HG02973 (cell line): ENCODE measurements at regions not wholly inside any gene's neighbourhood (a gene's known extent, or its start where the extent isn't known, plus 50 kb on each side); places are given as distances from the start of the nearest gene placed in this dataset.
"Not testable (repeated sequence)": the region's sequence is repeated elsewhere in the genome, so short reads cannot be mapped to it uniquely, and the experiment has no call there.

Experiments used
- ATAC-seq: cut with Tn5 transposase; IDR thresholded peaks from one replicate; pipeline ENCODE4 v1.9.1; 2021; ENCODE audit warnings: moderate library complexity; ENCODE audit not compliant: unreplicated experiment

DNA sequence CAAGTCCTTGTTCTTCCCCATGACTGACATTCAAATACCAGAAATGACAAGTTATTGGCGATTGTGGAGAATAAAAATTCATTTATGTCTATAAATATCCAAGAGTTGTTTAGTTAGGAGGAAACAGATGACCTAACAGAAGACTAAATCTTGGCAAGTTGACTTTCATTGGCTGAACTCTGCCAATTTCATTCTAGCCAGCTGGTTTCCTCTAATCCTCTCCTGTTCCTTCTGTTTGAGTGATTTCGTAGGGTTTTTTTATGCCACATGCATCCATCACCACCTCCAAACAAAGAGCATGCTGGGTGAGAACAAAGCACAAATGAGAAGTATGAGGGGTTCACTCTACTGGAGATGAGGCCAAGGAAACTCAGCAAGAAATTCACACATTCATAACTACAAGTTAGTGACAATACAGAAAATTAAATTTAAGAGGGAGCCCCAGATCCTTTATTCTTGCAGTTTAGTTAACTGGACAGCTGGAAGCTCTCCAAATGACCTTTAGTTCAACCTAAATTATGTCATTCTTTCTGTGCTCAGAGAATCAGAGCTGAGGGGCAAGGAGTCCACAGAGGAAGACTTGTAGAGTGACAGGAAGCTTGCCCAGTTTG is 932.0 kb downstream of the TLE4 start:
- ATAC-seq = no peak

DNA sequence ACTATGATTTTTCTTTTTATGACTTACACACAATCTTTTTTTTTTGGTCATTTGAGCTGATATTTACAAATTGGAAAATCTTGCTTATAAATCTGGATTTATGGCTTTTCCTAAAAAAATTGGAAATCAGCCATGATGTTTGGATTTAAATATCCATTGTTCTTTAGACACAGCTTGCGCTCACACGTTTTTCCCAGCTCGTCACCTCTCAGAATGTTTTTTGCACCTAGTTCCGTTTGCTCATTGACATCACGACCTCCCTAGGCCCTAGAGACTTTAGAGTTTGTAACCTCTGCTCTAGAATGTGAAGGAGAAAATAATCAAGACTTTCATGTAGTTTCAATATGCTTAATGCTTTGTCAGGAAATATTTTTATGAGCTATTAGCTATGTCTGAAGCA is 930.5 kb downstream of the TLE4 start:
- ATAC-seq = no peak

DNA sequence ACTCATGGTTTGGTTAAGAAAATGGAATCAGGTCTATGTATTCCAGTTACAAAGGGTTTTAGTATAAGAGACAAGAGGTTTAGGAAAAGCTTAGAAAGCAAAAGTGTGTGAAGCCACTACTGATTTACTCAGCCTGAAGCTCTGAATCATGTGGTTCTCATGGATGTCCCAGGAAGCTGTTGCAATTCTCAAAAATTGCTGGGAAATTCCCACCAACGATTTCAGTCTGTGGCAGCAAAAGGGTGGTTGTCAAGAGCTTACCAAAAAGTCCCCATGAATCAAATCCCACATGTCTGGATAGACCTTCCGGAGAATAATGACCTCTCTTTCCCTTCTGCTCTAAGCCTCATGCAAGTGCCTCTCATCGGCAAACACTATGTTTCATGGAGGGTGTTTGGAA is 929.9 kb downstream of the TLE4 start:
- ATAC-seq = no peak

DNA sequence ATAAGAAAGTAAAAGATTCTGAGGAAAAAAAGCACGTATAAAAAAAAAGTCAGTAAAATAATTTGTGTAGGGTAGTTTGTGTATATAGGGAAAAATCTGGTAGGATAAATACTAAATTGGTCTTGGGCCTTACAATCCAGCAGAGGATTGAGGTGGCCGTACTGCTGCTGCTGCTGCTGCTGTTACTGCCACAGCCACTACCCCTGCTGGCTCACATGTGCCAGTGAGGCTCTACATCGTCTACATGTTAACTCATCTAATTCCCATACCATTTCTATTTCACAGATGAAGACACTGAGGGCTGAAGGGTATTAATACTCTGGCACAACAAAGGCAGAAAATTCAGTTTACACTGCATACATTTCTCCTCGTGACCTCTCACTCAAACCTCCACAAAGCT is 928.5 kb downstream of the TLE4 start:
- ATAC-seq = no peak

DNA sequence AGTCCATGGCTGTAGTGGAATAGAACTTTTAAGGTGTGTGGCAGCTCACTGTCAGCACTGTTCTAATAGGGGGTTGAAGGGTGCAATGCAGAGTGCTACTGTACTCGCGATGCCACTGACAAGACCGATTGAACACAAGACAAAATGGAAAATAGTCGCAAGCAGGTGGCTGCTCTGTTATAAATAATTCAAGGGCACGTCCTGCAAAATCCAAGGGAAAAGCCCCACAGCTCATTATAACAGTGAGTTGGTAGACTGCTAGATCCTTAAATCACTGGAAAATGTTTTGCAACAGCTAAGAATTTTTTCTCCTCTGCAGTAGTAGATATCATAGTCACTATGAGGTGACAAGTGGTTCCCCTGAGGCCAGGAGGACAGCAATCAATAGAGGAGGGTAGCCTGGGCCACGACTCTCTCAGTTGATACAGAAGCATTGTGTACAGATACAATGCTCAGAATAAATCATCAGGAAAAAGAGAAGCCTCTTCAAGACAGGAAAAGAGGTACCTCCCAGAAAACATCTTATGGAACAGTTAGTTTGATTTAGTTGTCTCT is 926.3 kb downstream of the TLE4 start:
- ATAC-seq = no peak

DNA sequence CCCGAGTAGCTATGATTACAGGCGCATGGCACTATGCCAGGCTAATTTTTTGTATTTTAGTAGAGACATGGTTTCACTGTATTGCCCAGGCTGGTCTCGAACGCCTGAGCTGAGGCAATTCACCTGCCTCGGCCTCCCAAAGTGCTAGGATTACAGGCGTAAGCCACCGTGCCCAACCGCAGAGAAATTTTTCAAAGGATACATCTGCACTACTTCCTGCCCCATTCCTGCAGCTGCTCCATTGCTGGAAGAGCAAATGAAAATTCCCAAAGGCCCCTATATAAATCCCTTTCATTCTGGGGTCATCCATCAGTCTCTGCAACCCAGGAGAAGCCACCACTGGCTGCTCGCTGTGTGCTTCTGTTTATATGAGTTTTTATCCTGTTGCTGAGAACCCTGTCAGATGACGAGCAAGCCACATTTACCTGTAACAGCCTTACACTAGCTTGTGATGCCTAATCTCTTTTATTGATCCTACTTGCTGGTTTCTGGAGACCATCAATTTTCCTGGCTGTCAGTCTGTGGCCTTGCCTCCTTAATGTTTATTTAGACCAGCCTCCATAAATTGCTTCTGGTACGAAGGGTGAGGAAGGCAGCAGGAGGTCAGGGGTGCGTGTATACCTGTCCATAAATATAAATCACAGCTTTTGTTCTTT is 925.3 kb downstream of the TLE4 start:
- ATAC-seq = no peak

DNA sequence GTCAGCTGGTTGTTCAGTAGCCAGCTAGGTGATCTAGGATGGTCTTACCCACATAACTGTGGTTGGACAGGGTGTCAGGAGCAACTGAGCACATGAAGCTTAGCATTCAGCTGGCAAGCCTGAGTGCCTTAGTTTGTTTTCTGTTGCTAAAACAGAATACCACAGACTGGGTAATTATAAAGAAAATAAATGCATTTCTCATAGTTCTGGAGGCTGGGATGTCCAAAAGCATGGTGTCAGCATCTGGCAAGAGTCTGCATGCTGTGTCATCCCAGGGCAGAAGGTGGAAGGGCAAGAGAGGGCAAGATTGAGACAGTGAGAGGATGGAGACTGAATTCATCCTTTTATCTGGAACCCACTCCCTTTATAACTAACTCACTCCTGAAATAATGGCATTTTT is 921.5 kb downstream of the TLE4 start:
- no peak for ATAC-seq

DNA sequence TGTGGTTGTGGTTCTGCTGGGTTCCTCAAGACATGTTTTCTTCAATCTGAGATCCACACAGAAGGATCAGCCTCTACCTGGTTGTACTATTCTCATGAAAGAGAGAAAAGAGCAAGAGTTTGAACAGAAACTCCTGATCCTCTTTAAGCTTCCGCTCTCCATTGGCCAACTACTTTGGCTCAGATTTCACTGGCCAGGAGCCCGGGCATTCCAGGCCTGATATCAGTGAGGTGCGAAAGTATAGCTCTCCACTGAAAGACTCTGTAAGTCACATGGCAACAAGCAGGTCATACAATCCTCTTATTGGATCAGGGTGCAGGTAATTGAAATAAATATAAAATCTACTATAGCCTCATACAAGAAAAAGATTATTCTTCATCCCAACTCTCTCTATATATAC is 920.5 kb downstream of the TLE4 start:
- no peak for ATAC-seq

DNA sequence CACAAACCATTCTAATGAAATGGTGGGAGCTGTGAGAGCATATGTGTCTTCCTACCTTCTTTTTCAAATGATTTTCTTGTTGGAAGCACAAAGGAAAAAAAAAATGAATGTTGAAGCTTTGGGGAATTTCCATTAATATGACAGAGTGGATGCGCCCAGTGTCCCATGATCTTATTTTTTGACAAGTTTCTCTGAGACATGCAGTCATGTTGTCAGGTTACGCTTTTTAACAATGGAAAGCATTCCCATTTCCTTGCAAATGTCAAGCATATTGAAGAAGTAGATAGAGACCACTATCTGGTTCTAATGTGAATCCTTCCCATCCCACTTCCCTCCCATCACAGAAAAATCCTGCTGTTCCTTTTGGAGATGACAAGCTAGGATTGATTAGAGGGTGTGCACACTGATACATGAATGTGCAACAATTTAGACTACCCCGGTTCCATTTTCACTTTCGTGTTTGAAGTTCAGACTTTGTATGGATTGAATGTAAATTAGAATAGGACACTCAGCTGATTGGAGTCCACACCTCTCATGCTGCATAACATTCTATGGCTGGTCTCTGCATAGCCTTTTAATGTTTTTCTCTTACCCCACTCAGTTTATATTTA is 919.4 kb downstream of the TLE4 start:
- no peak for ATAC-seq

DNA sequence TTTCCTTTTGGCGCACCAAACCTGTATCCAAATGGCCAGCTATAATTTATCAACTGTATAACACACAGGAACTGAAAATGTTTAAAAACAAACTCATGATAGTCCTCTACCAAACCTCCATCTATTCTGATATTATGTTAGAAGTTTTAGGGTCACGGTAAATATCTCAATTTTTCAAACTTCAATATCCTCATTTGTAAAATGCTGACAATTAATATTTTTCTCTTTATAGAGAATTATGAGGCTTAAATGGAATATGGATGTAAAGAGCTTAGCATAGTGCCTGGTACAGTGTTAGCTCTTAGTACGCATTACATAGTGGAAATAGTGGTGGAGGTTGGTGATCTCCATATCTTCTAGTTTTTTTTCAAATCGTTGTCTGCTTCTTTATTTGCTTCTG is 917.6 kb downstream of the TLE4 start:
- no peak for ATAC-seq

DNA sequence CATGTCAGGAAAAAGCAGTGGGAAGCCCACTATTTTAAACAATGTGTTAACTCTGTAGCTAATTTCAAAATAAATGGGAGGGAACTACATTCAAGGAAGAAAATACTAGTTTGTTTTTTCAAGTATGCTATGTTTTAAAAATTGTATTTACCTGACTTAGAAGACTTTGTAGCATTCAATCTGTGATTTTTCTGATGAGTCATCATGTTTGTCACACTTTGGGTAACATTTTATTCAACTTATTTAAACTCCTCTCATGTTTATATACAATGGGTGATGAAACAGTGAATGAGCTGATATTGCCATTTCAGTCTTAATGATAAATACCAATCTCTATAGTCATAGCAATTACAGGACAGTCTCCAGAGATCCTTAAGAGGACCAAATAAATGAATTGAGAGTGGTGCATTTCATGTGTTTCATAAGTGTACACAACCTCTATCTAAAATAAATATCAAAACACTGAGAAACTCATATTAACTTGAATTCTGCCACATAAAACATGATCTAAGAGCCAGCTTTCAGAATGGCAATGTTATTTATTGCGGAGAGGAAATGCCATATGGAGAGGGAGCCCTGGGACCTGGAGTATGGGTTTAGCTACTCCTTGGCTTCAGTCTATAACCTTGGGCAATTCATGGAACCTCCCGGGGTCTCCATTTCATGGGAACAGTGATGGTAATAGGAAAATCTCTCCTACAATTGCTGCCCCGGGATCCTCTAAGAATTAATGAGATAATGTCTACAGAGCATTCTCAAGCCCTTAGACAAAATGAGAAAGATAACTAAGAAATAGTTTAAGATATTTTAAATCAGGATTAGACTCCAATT is 913.9 kb downstream of the TLE4 start:
- no peak for ATAC-seq

DNA sequence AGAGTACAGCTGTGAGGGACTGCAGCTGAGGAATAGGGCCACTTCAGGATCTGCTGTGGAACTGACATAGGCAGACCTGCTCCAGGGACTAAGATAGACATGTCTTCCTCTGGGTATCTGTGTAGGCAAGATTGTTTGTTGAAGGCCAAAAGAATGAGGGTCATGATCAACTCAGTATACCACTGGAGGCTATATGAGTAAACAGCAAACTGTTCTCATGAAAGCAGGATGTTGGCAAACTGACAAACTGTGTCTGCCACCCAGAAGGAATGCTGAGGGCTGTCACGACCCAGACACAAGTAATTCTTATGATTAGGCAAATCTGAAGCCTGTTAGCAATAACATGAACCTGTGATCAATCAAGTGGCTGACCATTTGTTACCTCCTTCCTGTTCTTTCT is 910.5 kb downstream of the TLE4 start:
- not testable (repeated sequence) for ATAC-seq

DNA sequence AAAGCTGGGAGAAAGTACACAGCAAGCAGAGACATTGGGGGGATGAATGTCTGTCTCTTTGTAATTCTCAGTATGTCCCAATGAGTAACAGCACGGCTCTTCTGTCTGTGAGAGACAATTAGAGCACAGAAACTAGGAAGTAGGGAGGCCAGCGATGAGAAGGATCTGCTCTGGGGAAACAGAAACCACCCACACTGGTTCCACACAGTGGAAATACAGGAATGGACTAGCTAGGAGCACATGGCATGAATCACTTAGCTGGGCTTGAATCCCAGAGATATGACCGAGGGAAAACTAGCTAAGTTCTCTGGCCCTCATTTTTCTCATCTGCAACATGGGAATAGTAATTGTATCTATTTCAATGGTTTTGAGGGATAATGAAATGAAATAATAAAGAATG is 895.9 kb downstream of the TLE4 start:
- no peak for ATAC-seq

DNA sequence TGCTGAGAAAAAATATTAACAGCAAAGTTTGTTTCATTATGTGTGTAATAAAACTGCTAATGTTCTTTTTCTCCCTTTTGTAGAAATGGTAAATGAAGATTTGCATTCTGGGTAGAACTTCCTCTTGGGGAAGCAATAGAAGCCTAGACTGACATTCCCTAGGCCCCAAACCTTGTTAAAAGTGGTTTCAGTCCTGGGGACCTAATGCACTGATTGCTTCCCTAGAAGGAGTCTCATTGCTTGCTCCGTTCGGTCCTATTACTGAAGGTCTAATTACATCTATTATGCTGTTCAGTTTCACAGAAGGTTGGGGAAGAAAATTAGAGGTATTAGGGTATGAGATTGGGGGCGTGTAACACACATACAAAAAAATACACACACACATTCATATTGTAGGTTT is 893.8 kb downstream of the TLE4 start:
- ATAC-seq = no peak

DNA sequence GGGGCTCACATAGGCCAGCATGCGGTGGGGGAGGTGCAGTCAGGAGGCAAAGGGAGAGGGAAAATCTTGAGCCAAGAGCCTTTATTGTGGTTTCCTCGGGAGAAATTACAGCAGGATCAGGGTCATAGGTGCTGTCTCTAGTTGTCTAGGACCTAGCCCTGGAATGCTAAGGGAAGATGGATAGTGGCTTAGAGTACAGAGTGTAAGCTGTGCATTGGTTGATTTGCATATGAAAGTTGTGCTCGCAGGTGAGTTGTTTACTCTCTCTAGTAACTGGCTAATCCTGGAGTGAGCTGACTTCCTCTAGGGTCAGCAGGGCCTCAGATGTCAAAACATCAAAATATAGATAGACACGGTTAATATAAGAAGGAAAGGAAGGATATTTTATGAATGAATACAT is 877.7 kb downstream of the TLE4 start:
- ATAC-seq = no peak

DNA sequence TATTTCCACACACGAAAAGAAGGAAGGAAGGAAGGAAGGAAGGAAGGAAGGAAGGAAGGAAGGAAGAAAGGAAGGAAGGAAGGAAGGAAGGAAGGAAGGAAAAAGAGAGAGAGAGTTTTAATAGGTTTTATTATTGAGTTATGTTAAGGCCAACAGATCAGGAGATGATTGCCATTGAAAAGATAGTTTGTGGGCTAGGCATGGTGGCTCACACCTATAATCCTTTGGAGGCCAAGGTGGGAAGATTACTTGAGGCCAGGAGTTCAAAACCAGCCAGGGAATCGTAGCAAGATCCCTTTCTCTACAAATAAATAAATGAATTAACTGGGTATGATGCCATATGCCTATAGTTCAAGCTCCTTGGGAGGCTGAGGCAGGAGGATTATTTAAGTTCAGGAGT is 877.2 kb downstream of the TLE4 start:
- no peak for ATAC-seq

DNA sequence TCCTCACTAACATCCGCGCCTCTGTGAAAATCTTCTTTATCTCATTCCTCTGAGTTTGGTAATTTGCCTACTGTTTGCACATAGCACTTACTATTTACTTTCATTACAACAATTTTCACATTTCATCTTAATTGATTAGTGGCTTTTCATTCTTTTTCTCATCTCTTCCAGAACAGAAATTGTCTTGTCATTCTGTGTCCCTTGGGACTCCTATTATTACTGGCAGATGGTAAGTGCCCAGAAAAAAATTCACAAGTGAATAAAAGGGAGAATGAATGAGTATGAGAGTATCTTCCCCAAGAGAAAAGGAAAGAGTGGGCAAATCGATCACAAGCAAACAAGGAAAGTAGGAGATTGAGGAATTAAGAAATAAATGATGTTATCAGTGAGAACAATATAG is 876.1 kb downstream of the TLE4 start:
- no peak for ATAC-seq

DNA sequence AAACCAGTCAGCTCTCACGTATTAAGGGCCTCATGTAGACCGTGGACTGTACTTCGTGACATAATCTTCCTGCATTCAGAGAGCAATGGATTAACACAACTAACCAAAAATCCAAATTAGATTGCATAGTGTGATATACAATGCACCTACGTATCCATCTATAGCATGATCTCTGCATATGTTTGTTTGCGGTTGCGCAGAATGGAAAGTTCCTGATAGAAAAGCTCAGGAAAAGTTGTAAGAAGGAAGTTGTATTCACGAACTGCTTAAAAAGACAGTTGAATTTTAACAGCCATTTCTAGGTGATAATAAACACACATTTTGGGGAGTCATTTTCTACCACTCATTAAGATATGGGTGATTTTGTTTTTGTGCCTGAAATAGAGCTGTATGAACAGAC is 869.0 kb downstream of the TLE4 start:
- ATAC-seq = no peak

DNA sequence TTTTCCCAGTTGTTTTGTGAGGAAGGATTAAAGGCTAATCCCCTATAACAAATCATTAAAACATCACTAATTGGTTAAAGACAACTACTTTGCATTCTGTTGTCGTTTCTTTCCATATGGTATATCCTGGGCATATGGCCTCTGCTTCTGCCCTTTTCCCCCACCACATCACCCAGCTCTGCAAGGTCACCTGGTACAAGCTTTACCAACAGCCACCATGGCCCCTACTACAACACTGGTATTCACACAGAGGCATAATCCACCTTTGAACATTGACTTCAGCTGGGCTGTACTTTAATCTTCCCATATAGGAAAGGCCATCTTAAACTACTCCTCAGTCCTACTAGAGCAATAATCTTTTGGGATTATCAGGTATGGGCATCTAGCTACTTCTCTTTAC is 866.1 kb downstream of the TLE4 start:
- ATAC-seq = no peak

DNA sequence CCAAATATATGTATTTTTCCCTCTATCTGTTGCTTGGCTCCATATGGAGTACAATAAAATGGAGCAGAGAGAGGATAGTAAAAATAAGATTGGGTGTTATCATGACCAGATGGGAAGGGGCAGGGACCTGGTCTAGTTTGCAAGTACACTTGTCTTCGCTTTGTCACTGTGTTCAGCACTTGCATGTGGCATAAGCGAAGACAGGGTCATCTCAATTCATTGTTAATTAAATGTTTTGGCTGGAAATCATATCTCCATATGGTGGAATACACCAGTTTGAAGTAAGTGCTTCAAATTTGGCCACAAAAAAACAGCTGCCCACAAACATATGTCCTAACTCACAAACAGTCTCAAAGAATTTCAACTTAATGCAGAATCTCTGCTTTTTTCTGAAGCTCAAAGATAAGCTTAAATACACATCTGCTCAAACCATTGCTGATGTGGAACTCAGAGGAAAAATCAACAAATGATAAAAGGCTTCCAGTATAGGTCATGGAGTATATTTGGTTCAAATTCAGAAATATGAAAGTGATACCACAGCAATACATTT is 865.4 kb downstream of the TLE4 start:
- no peak for ATAC-seq

DNA sequence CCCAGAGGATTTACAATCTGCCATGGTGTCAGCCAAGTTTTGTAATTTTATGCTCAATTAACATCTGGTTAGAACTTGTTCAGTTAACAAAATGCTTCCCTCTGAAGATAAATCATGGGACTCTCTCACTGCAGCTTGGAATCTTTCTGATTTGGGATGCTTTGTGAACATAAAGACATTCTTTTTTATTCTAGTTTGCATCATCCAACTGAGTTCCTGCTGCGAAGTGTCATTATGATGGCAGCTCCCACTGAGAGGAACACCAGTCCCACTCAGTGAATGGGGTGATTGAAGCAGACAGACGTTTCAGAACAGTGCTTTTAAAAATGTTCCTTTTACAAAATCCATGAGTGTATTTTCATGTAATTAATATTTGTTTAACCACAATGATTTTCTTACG is 863.8 kb downstream of the TLE4 start:
- ATAC-seq = no peak
